GM12873 (cell line): ENCODE measurements at regions not wholly inside any gene's neighbourhood (a gene's known extent, or its start where the extent isn't known, plus 50 kb on each side); places are given as distances from the start of the nearest gene placed in this dataset.

Experiments used
- CTCF ChIP-seq: IDR thresholded peaks from 2 replicates; pipeline ENCODE4 v1.5.1; 2012; ENCODE audit warnings: low read depth, mild to moderate bottlenecking, moderate library complexity, low read length, control low read depth; ENCODE audit not compliant: insufficient read depth; ENCODE audit errors: missing control alignments

GRCh38 chr6:18752278-18753068 lies 365.3 kb downstream of the RNF144B start:
- no peak for TF ChIP-seq CTCF

- no peak for TF ChIP-seq CTCF
Observed at GRCh38 chr6:18753076-18753475, 365.9 kb downstream of the RNF144B start.

GRCh38 chr6:18763086-18763485 lies 375.9 kb downstream of the RNF144B start:
- TF ChIP-seq CTCF = no peak

- TF ChIP-seq CTCF = no peak
Observed at GRCh38 chr6:18784794-18785193, 397.6 kb downstream of the RNF144B start.

GRCh38 chr6:18785810-18786490 lies 398.8 kb downstream of the RNF144B start:
- no peak for TF ChIP-seq CTCF

GRCh38 chr6:18792866-18793265 lies 405.7 kb downstream of the RNF144B start:
- TF ChIP-seq CTCF = no peak

GRCh38 chr6:18795726-18796125 lies 408.6 kb downstream of the RNF144B start:
- no peak for TF ChIP-seq CTCF
